Putamen (tissue), 1 donor: ENCODE measurements at regions not wholly inside any gene's neighbourhood (a gene's known extent, or its start where the extent isn't known, plus 50 kb on each side); places are given as distances from the start of the nearest gene placed in this dataset.

Experiments used
- DNase-seq: peaks from one replicate; pipeline ENCODE4 v3.0.0-alpha.2; 2016; ENCODE audit warnings: low spot score

GRCh38 chr15:31473385-31474058, 146.9 kb downstream of the KLF13 start:
- no peak for DNase-seq

DNA sequence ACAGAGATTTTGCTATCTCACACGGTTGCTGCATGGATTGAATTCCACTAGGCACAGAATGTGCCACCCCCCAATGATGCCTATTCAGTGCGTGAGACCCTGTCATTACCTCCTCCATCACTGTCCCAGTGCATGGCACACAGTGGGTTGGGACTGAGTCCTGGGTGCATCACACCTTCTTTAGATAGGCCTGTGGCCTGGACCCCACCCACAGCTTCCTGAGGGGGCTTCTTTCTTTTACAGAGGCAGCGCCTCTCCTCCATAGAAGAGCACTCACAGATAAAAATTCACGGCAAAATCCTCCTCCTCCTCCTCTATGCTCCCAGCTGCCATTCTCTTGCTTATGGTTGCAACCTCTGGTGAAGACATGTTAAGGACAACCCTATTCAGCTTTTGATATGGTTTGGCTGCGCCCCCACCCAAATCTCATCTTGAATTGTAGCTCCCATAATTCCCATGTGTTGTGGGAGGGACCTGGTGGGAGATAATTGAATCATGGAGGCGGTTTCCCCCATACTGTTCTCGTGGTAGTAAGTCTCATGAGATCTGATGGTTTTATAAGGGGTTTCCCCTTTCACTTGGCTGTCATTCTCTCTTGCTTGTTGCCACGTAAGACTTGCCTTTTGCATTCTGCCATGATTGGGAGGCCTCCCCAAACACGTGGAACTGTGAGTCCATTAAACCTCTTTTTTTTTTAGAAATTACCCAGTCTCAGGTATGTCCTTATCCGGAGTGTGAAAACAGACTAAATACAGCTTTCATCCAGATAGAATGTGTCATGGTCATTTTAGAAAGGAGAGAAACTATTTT, 147.6 kb downstream of the KLF13 start:
- no peak for DNase-seq

GRCh38 chr15:31476236-31476810, 149.7 kb downstream of the KLF13 start:
- DNase-seq, result no peak

DNA sequence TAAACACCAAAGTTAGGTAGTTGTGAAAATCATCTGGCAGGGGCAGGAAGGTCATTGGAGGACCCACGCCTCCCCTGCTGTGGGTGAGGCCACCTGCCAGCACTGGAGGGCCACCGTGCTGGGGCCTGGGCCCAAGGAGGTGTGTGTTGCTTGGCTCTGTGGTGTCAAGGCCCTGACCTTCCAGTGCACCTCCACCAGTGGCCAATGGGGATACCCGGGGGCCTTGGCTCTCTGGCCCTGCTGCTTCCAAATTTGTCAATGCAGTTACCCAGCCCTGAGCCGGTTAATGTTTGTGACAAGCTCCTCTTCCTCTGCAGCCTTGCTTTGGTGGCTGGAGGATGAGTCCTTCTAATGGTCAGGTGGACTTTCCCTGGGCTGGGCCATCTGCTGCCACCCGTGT, 150.2 kb downstream of the KLF13 start:
- DNase-seq, result no peak

DNA sequence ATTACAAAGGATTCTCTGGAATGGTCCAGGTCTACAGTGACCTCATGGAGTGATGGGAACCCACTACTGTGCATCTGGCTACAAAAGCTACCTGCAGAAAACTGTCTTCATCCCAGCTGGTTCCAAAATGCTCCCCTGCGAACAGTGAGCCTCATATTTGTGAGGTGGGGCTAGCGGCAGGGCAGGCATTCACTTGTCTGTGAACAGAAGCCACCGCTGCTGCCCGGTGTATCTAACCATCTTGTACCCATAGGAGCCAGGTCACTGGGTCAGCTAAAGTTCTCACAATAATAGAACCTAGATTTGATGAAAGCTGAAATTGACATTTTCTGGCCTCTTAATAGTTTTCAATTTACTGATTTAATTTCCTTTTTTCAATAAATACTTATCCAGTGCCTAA, 150.7 kb downstream of the KLF13 start:
- DNase-seq, result no peak

DNA sequence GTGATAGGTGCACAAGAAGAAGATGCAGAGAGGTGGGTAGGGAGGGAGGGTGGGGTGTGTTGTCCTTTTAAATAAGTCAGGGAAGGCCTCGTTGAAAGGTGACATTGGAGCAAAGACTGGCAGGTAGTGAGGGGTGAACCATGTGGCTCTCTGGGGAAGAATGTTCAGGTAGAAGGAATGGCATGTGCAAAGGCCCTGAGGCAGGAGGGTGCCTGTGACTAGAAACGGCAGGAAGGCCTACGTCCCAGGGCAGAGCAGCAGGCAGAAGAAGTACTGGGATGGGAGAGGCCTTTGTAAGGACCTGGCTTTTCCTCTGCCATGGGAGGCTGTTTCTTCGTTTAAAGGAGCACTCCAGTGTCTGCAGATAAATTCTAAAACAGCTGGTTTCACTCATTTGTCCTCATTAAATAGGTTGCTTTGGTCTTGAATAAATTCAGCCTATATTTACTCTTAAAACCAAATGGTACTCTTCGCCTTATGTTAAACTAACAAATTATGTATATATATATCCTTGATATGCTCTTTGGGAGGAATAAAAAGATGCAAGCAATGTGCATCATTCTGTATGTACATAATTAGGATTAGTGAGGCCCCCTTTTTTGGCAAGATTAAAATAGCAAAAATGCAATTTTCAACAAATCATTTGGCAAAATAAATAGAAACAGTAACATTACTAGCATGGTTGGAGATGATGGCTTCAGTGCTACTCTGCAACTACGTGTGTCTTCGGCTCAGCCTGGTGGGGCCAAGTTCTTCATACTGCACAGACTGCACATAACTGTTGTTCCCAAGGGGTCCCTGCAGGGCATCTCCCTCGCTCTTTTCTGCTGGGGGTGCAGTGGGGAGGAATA, 151.4 kb downstream of the KLF13 start:
- DNase-seq, result no peak

- no peak for DNase-seq
Observed at GRCh38 chr15:31478702-31479221, 152.1 kb downstream of the KLF13 start.

GRCh38 chr15:31480356-31481025, 153.9 kb downstream of the KLF13 start:
- no peak for DNase-seq

DNA sequence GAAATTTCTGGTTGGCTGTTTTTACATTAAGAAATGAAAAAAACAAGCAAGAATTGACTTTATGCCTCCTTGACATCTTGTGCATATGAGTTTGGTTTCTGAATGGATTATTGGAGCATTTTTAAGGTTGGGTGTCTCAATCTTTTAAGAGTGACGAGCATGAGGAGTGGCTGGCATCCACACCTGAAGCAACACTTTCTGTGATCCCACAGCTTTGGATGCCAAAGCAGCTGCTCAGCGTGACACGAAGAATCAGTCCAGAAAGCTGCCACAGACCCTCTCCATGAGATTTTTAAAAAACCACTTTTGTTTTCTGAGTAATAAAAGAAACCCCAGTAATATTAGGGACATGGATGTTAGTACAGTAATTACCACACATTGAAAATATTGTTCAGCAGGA, 154.5 kb downstream of the KLF13 start:
- no peak for DNase-seq

DNA sequence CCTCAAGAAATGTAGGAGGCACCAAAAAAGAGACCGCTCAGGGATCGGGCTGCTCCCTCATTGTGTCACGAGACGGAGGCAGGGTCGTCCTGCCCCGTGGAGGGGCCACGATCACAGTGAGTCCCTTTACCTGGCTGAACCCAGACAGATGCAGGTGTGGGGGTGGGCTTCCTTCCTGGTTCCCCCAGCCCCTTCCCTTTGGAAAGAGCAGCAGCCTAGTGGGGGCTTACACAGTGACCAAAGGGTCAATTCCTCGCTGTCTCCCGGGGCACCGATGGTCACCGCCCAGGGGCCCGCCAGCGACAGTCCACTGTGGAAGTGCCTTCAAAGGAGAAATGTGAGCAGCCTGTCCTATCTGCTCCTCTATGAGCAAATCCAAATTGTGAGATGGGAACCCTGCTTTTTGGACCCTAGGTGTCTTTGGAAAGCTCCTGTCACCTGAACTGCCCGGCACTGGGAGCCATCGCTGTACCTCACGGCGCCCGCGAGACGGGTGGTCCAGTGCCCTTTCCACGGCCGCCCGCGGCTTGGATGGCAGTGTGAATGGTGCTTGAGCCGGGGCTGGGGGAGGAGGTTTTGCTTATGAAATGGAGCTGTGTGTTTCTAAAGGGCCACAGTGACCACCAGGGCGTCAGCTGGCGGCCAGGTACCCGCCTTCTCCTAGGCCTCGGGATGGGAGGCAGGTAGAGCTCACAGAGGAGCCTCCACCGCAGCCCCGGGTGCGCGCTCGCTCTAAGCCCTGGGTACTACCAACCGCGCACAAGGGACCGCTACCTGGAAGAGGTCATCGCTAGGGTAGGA, 155.7 kb downstream of the KLF13 start:
- no peak for DNase-seq

GRCh38 chr15:31483053-31483985, 156.7 kb downstream of the KLF13 start:
- DNase-seq, result no peak

DNA sequence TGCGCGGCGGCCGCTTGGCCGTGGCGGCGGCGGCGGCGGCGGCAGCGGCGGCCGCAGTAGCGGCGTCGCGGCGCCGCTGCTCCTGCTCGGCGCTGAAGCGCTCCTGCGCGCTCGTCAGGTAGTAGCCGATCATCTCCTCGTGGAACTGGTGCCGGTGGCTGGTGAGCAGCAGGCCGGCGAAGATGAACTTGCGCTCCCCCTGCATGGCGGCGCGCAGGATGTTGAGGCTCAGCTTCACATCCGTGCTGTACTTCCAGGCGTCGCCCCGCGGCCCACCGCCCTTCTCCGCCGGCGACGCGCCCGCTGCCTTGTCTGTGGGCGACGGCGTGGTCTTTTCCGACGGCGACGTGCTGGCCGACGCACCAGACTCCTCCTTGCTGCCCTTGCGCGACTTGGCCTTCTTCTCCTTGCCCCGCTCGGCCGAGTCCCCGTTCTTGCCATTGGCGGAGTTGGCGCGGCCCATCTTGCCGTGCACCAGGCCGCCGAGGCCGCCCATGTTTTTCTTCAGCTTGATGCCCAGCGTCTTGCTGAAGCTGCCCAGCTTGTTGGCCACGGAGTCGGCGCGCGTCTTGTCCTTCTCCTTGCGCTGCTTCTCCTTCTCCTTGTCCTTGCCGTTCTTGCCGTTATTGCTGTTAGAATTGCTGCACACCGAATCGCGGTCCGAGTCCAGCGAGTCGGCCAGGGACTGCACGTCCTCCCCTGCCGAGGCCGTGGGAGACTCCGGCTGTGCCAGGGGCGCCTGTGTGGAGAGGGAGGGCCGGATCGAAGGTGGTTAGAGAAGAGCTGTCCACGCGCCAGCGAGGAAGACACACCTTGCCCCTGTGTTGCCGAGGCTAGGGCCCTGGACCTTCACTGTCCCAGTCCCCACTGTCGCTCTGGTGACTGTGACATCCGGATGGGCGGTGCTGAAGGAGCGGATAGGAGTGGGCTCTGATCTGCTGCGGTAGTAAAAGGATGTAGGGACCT, 157.6 kb downstream of the KLF13 start:
- no peak for DNase-seq

GRCh38 chr15:31484986-31485385, 158.4 kb downstream of the KLF13 start:
- no peak for DNase-seq

- DNase-seq, result no peak
Observed at GRCh38 chr15:31485431-31485830, 158.8 kb downstream of the KLF13 start.

DNA sequence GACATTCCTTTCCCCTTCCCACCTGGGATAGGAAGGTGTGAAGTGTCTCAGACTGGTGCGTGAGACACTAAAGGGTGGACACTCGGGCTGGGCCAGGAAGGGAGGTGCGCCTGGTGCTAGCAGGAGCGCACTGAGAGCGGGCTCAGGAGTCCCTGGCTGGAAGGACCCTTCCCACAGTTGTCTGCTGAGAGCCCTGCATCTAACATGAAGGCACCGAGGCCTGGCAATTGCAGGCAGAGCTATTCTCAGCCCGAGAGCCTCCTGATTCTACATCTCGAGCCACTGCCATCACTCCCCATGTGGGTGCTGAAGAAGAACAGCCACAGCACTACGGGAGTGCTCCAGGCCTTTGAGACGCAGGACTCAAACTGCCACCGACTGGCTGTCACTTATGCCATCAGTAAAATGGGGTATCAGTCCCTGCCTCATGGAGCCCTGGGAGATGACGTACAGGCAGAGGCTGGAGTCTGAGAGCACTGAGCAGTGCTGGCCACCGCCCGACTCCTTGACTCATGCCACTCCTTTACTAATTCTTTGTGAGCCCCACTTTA, 159.4 kb downstream of the KLF13 start:
- no peak for DNase-seq

- no peak for DNase-seq
Observed at GRCh38 chr15:31486506-31486905, 159.9 kb downstream of the KLF13 start.

GRCh38 chr15:31486906-31487695, 160.5 kb downstream of the KLF13 start:
- no peak for DNase-seq
